AG09309 (cell line): ENCODE measurements at regions not wholly inside any gene's neighbourhood (a gene's known extent, or its start where the extent isn't known, plus 50 kb on each side); places are given as distances from the start of the nearest gene placed in this dataset.

ENCODE experiments used
- DNase-seq: peaks from one replicate; pipeline ENCODE4 v3.0.0-alpha.2; 2010; ENCODE audit warnings: low read depth
- H3K4me3 ChIP-seq: 2 replicates; pipeline ENCODE4 v1.5.1; 2011; ENCODE audit warnings: mild to moderate bottlenecking, low read depth, low read length, moderate library complexity; ENCODE audit not compliant: control insufficient read depth
- CTCF ChIP-seq: IDR thresholded peaks from 2 replicates; pipeline ENCODE4 v1.5.1; 2011; ENCODE audit warnings: mild to moderate bottlenecking, low read depth, low read length, inconsistent platforms; ENCODE audit not compliant: insufficient read depth, control insufficient read depth; ENCODE audit errors: missing control alignments

- no peak for TF ChIP-seq CTCF
- no peak for DNase-seq
- H3K4me3 ChIP-seq: no peak overlapping the region
Measured at GRCh38 chr12:74144396-74144795, 393.2 kb upstream of the ATXN7L3B start.

- no peak for TF ChIP-seq CTCF
- no peak for DNase-seq
- no peak overlapping the region for H3K4me3 ChIP-seq
Measured at GRCh38 chr12:74145328-74145727, 392.3 kb upstream of the ATXN7L3B start.

- DNase-seq: no peak
- TF ChIP-seq CTCF: no peak
- no peak overlapping the region for H3K4me3 ChIP-seq
Measured at GRCh38 chr12:74148849-74149248, 388.8 kb upstream of the ATXN7L3B start.

GRCh38 chr12:74152370-74152769 lies 385.3 kb upstream of the ATXN7L3B start:
- no peak for TF ChIP-seq CTCF
- no peak overlapping the region for H3K4me3 ChIP-seq
- no peak for DNase-seq

GRCh38 chr12:74166096-74166495 lies 371.5 kb upstream of the ATXN7L3B start:
- no peak for DNase-seq
- TF ChIP-seq CTCF: no peak
- no peak overlapping the region for H3K4me3 ChIP-seq

- TF ChIP-seq CTCF: no peak
- no peak overlapping the region for H3K4me3 ChIP-seq
- DNase-seq: no peak
Measured at GRCh38 chr12:74169607-74170006, 368.0 kb upstream of the ATXN7L3B start.
